ENCODE measurements at regions not wholly inside any gene's neighbourhood (a gene's known extent, or its start where the extent isn't known, plus 50 kb on each side); places are given as distances from the start of the nearest gene placed in this dataset.

DNA sequence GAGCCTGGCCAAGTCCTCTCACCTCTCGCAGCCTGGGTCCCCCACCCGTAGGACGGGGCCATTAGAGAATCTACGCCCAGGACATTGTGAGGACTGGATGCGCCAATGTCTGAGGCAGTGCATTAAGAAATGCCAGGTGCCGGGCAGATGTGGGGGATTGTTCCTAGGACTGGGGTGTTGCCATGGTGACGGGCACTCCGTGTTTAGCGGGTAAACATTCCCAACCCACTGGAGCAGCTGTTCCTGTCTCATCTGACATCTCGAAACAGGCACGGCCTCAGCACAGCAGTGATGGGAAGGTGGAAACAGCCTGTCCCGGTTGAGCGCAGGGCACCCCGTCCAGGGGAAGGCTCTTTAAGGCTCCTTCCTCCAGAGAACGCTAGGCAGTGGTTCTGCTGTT lies 99.6 kb upstream of the RTL6 start:
- WGBS (ENCODE audit: insufficient coverage) = 41% methylated on average over 15 of the region's 15 CpGs

DNA sequence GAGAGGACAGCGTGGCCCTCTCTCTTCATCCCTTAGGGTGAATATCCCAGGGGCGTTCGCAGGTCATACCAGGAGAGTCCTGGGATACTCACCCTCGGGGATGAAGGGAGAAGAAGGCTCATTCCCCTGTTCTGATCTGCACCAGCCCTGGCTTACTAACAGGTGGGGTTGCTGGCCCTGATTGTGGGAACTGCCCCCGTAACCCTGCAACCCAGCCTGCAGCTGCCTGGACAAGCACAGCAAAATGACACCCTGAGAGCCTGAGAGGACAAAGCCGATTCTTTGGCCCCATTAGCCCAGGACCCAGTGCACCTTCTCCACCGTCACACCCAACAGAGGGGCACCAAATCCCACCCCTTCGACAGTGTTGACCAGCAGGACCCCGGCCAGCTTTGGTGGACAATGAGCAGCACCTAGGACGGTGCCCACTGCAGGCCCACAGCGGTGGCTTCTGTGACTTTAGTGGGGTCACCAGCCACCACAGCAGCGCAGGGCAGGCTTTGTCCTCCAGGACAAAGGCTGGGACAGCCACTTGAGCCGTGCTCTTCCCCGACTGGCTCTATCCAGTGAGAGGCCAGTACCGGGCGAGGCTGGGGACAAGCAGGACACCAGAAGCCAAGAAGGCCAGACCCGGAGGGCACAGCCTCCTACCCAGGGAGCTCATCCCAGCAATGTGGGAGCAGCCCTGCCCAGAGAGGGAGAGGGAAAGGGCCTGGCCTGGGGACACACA lies 98.5 kb upstream of the RTL6 start:
- Histone ChIP-seq H3K9me3 (ENCODE audit: control insufficient read depth, insufficient read depth, low read length) (no peaks in the 10 kb centered on the region), H3K4me3 (ENCODE audit: low read depth, low read length) (no peak overlapping the region), H3K27me3 (ENCODE audit: control insufficient read depth, insufficient read depth, low read length) (peaks cover 10% of the 10 kb centered on the region), H3K4me1 (ENCODE audit: control insufficient read depth, insufficient read depth, low read length) (peaks cover 61% of the 10 kb centered on the region), H3K36me3 (ENCODE audit: control insufficient read depth, insufficient read depth, low read length) (no peaks in the 10 kb centered on the region), H3K27ac (ENCODE audit: low read depth, low read length) (no peak overlapping the region)
- WGBS (ENCODE audit: insufficient coverage) = 70% methylated on average over 16 of the region's 17 CpGs
- DNase-seq (ENCODE audit: low read depth in 4 of 6, low spot score in 6 of 6) = no peak

More for the DNA sequence above, 99.6 kb upstream of the RTL6 start:
- peak in 2 of 6 donors; percentile 70 to 95 for DNase-seq (ENCODE audit: low read depth in 4 of 6, low spot score in 6 of 6)
- no peak overlapping the region for H3K4me3 ChIP-seq (ENCODE audit: low read depth, low read length)
- peaks cover 10% of the 10 kb centered on the region for H3K27me3 ChIP-seq (ENCODE audit: control insufficient read depth, insufficient read depth, low read length)
- no peaks in the 10 kb centered on the region for H3K9me3 ChIP-seq (ENCODE audit: control insufficient read depth, insufficient read depth, low read length)
- H3K27ac ChIP-seq (ENCODE audit: low read depth, low read length) = no peak overlapping the region
- H3K4me1 ChIP-seq (ENCODE audit: control insufficient read depth, insufficient read depth, low read length) = peaks cover 57% of the 10 kb centered on the region
- no peaks in the 10 kb centered on the region for H3K36me3 ChIP-seq (ENCODE audit: control insufficient read depth, insufficient read depth, low read length)

DNA sequence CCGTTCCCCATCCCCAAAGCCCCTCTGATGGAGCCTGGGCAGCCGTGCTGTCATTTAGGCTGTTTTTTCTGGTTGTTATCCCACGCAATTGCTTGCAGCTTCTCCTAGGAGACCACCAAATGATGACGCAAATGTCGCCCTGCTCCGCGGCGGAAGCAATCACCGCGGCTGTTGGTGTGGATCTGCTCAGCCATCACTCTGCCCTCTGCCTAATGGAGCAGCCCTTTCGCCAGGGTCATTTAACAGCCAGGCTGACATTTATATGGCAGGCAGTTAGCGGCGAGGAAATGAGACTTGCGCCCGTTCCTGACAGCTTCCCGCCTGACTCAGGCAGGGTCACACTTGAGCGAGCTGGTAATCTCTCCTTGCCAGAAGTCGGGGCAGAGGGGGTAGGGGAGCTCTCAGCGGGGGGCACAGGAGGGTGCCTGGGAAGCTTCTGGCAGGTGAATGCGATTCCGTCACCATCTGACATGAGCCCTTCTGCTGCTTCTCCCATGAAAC lies 97.9 kb upstream of the RTL6 start:
- Histone ChIP-seq H3K27me3 (ENCODE audit: control insufficient read depth, insufficient read depth, low read length) (peaks cover 10% of the 10 kb centered on the region), H3K9me3 (ENCODE audit: control insufficient read depth, insufficient read depth, low read length) (no peaks in the 10 kb centered on the region), H3K4me1 (ENCODE audit: control insufficient read depth, insufficient read depth, low read length) (peaks cover 61% of the 10 kb centered on the region), H3K27ac (ENCODE audit: low read depth, low read length) (no peak overlapping the region), H3K36me3 (ENCODE audit: control insufficient read depth, insufficient read depth, low read length) (no peaks in the 10 kb centered on the region), H3K4me3 (ENCODE audit: low read depth, low read length) (no peak overlapping the region)
- WGBS (ENCODE audit: insufficient coverage) = 8% methylated on average over 20 of the region's 21 CpGs
- DNase-seq (ENCODE audit: low read depth in 4 of 6, low spot score in 6 of 6) = peak in 3 of 6 donors; percentile 54 to 94 (median 79)

DNA sequence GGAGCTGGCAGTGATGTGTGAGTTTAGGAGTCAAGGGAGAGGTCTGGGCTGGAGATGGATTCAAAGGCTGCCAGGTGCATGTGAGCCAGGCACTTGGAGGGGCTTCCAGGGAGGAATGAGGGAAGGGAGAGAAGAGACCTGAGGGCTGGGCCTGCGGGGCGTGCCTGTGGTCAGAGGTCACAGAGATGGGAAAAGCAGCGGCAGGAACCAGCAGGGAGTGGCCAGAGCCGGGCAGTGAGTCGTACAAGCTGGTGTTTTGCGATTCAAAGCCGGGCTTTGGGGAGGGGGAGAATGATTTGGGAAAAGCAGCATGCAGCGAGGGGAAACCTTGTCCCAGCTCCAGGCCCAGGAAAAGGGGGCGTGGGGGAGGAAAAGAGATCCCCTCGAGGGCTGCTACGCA lies 96.9 kb upstream of the RTL6 start:
- no peak for DNase-seq (ENCODE audit: low read depth in 4 of 6, low spot score in 6 of 6)
- Histone ChIP-seq H3K36me3 (ENCODE audit: control insufficient read depth, insufficient read depth, low read length) (no peaks in the 10 kb centered on the region), H3K27ac (ENCODE audit: low read depth, low read length) (no peak overlapping the region), H3K4me1 (ENCODE audit: control insufficient read depth, insufficient read depth, low read length) (peaks cover 60% of the 10 kb centered on the region), H3K9me3 (ENCODE audit: control insufficient read depth, insufficient read depth, low read length) (no peaks in the 10 kb centered on the region), H3K4me3 (ENCODE audit: low read depth, low read length) (no peak overlapping the region), H3K27me3 (ENCODE audit: control insufficient read depth, insufficient read depth, low read length) (peaks cover 10% of the 10 kb centered on the region)
- 44% methylated on average over 11 of the region's 11 CpGs for WGBS (ENCODE audit: insufficient coverage)

DNA sequence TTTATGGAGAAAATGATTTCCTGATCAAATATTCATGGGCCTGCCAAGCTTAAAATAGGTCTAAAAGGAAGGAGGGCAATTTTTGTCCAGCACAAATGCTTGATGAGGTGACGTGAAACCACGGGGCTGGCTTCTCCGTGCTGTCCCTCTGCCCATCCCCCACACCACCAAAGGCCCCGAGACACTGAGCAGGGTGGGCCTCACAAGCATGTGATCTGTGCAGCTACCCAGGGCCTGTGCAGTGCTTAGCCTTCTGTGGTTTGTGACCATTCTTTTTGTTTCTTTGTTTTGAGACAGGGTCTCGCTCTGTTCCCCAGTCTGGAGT lies 94.8 kb upstream of the RTL6 start:
- no peaks in the 10 kb centered on the region for H3K36me3 ChIP-seq (ENCODE audit: control insufficient read depth, insufficient read depth, low read length)
- H3K27ac ChIP-seq (ENCODE audit: low read depth, low read length) = no peak overlapping the region
- peaks cover 10% of the 10 kb centered on the region for H3K27me3 ChIP-seq (ENCODE audit: control insufficient read depth, insufficient read depth, low read length)
- no peaks in the 10 kb centered on the region for H3K9me3 ChIP-seq (ENCODE audit: control insufficient read depth, insufficient read depth, low read length)
- DNase-seq (ENCODE audit: low read depth in 4 of 6, low spot score in 6 of 6) = peak in 1 of 6 donors; percentile 64
- peaks cover 39% of the 10 kb centered on the region for H3K4me1 ChIP-seq (ENCODE audit: control insufficient read depth, insufficient read depth, low read length)
- H3K4me3 ChIP-seq (ENCODE audit: low read depth, low read length) = no peak overlapping the region
- WGBS (ENCODE audit: insufficient coverage) = 30% methylated on average over 5 of the region's 5 CpGs

DNA sequence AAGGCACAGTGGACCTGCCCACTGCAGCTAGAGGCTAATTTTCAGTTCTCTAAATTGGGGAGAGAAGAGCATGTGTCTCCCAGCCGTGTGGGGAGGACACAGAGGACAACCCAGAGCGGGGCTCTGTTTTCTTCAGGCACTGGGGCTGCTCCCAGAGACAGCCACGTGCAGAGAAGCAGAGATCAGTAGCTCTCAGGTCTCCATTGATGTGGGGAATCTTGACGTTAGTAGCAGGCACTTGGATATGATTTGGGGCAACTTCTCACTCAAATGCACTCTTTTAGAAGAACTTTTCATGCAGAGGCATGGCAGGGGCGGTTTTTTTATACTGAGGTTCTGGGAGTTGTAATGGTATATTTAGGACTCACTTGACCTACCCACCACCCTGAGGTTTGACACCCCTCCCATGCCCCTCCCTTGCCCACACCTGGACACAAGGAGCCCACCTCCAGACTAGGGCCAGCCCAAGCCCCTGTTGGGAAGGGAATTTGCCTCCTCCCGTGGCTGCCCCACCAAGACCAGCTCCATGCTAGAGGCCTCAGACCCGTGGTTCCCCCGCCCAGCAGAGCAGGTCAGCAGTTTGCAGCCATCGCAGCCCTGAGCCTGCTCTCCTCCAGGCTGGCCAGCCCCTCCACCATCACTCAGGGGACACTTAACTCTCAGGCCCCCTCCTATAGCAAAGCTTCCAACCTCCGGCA lies 94.2 kb upstream of the RTL6 start:
- Histone ChIP-seq H3K27me3 (ENCODE audit: control insufficient read depth, insufficient read depth, low read length) (peaks cover 12% of the 10 kb centered on the region), H3K4me1 (ENCODE audit: control insufficient read depth, insufficient read depth, low read length) (peaks cover 36% of the 10 kb centered on the region)

DNA sequence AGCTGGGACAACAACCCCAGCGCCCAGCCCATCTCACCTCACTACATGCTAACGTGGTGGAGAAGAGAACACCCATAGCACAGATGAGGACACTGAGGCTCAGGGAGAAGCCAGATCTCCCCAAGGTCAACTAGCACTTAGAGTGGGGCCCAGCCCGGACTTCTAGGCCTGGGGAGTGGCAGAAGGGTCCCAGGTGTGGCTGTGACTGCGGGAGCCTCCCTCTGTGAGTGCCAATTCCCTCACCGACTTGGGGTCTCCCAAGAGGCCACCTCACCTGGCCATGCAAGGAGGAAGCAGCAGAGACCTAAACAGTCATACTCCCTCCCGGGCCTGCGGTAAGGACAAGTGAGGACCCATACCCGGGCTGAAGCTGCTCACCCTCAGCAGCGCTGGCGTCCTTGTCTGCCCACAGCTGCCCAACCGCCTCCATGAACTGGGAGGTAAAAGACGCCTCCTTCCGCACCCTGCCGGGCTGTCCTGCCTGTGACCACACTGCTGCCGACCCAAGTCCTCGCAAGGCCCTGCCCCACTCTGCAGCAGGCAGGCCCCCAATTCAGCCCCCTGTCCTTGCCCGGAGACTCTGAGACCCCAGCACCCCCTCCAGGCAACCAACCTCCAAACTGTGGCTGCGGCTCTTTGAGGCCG lies 93.2 kb upstream of the RTL6 start:
- 88% methylated on average over 17 of the region's 19 CpGs for whole genome bisulfite sequencing (ENCODE audit: insufficient coverage)
- peaks cover 36% of the 10 kb centered on the region for H3K4me1 ChIP-seq (ENCODE audit: control insufficient read depth, insufficient read depth, low read length)
- no peaks in the 10 kb centered on the region for H3K9me3 ChIP-seq (ENCODE audit: control insufficient read depth, insufficient read depth, low read length)
- no peak overlapping the region for H3K4me3 ChIP-seq (ENCODE audit: low read depth, low read length)
- no peak for DNase-seq (ENCODE audit: low read depth in 4 of 6, low spot score in 6 of 6)
- H3K36me3 ChIP-seq (ENCODE audit: control insufficient read depth, insufficient read depth, low read length) = no peaks in the 10 kb centered on the region
- peaks cover 8% of the 10 kb centered on the region for H3K27me3 ChIP-seq (ENCODE audit: control insufficient read depth, insufficient read depth, low read length)
- no peak overlapping the region for H3K27ac ChIP-seq (ENCODE audit: low read depth, low read length)

More for the DNA sequence above, 94.2 kb upstream of the RTL6 start:
- H3K27ac ChIP-seq (ENCODE audit: low read depth, low read length) = no peak overlapping the region
- H3K4me3 ChIP-seq (ENCODE audit: low read depth, low read length) = no peak overlapping the region
- no peaks in the 10 kb centered on the region for H3K36me3 ChIP-seq (ENCODE audit: control insufficient read depth, insufficient read depth, low read length)
- H3K9me3 ChIP-seq (ENCODE audit: control insufficient read depth, insufficient read depth, low read length) = no peaks in the 10 kb centered on the region
- no peak for DNase-seq (ENCODE audit: low read depth in 4 of 6, low spot score in 6 of 6)
- 72% methylated on average over 7 of the region's 10 CpGs for WGBS (ENCODE audit: insufficient coverage)

DNA sequence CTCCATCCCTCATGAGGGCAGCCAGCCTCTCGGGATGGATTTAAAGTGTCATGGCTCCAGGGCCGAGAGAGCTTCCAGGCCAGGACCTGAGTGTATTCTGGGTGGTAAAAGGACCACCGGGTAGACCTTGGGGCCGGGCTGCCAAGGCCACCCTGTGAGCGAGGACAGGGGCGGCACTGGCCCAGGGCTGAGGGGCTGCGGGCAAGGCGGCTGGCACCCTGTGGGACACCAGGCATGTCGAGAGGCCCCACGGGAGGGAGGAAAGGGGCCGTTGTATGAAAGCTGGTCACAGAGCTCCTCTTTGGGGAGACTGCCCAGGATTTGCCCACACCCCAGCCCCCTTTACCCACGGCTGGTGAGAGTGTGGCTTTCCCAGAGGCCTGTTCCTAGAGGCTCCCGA lies 92.3 kb upstream of the RTL6 start:
- Histone ChIP-seq H3K27me3 (ENCODE audit: control insufficient read depth, insufficient read depth, low read length) (peaks cover 8% of the 10 kb centered on the region), H3K4me1 (ENCODE audit: control insufficient read depth, insufficient read depth, low read length) (peaks cover 30% of the 10 kb centered on the region), H3K9me3 (ENCODE audit: control insufficient read depth, insufficient read depth, low read length) (no peaks in the 10 kb centered on the region), H3K4me3 (ENCODE audit: low read depth, low read length) (no peak overlapping the region), H3K36me3 (ENCODE audit: control insufficient read depth, insufficient read depth, low read length) (no peaks in the 10 kb centered on the region), H3K27ac (ENCODE audit: low read depth, low read length) (no peak overlapping the region)
- WGBS (ENCODE audit: insufficient coverage) = 93% methylated on average over 11 of the region's 13 CpGs
- DNase-seq (ENCODE audit: low read depth in 4 of 6, low spot score in 6 of 6) = no peak

DNA sequence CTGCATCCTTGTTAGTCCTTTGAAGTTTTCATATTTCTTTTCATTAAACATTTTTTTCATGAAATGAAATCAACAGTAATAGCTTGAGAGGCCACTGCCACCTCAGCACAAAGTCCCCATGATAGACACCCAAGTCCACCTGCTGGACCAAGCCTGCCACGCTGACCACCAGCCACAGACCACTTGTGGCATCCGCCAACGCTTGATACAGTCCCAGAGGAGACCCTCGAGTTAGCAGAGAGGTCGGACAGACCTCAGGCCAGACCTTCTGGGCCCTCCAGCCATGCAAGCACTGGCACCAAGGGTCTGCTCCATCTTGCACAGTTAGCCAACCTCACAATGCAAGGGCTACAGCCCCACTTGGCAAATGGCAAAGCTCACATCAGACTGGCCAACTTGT lies 91.8 kb upstream of the RTL6 start:
- Histone ChIP-seq H3K4me3 (ENCODE audit: low read depth, low read length) (no peak overlapping the region), H3K36me3 (ENCODE audit: control insufficient read depth, insufficient read depth, low read length) (no peaks in the 10 kb centered on the region), H3K9me3 (ENCODE audit: control insufficient read depth, insufficient read depth, low read length) (no peaks in the 10 kb centered on the region), H3K27ac (ENCODE audit: low read depth, low read length) (no peak overlapping the region), H3K4me1 (ENCODE audit: control insufficient read depth, insufficient read depth, low read length) (peaks cover 26% of the 10 kb centered on the region), H3K27me3 (ENCODE audit: control insufficient read depth, insufficient read depth, low read length) (peaks cover 5% of the 10 kb centered on the region)
- 91% methylated on average over 5 of the region's 5 CpGs for WGBS (ENCODE audit: insufficient coverage)
- DNase-seq (ENCODE audit: low read depth in 4 of 6, low spot score in 6 of 6) = no peak

All from spinal cord (tissue), 9 donors.